Endothelial cell of umbilical vein (primary cell): ENCODE measurements at regions not wholly inside any gene's neighbourhood (a gene's known extent, or its start where the extent isn't known, plus 50 kb on each side); places are given as distances from the start of the nearest gene placed in this dataset.

Experiments
- BruUV-seq: library from RNA; stranded (reverse); fragments of 400-500 nt; replicated peaks from 2 replicates; lab custom pipeline; 2021; lab: Mats Ljungman, UMichigan
- CTCF ChIA-PET: fragments of 300-600, 350-600 bp; sonication (Branson Sonifier 250); formaldehyde crosslinking; loops from one replicate; lab custom pipeline; 2021; ENCODE audit warnings: antibody characterized with exemption, inconsistent platforms; lab: Charles Lee
- POLR2A ChIA-PET: fragments of 300-600, 350-600 bp; sonication (Branson Sonifier 250); formaldehyde crosslinking; loops from one replicate; lab custom pipeline; 2021; ENCODE audit warnings: antibody characterized with exemption, inconsistent platforms; lab: Charles Lee
- DNase-seq: peaks from one replicate; pipeline ENCODE4 v3.0.0-alpha.2; 2011; ENCODE audit warnings: low read depth, low spot score
- FAIRE-seq: peaks from 2 replicates; lab custom pipeline; 2011; peaks lifted over from hg19 to GRCh38; lab: Jason Lieb, UNC
- H2AFZ ChIP-seq: 2 replicates; pipeline ENCODE4 v1.6.0; 2012; ENCODE audit warnings: low read depth, low read length, control low read depth, inconsistent platforms
- H3K27ac ChIP-seq: 2 replicates; pipeline ENCODE4 v1.5.1; 2011; ENCODE audit warnings: low read depth, mild to moderate bottlenecking, control low read depth, low read length, moderate library complexity; ENCODE audit not compliant: insufficient read depth
- H3K27me3 ChIP-seq, 2 experiments: 2 replicates each; pipeline versions ENCODE4 v1.6.0 to v1.6.1; 2011; ENCODE audit warnings: low read length in 2 of 2, mixed read lengths in 1 of 2; ENCODE audit not compliant: control insufficient read depth in 2 of 2, insufficient read depth in 2 of 2
- H3K36me3 ChIP-seq, 2 experiments: 2 replicates in 1 of 2; 3 replicates in 1 of 2; pipeline ENCODE4 v1.5.1; 2011; ENCODE audit warnings: low read length in 2 of 2, mild to moderate bottlenecking in 1 of 2, moderate library complexity in 1 of 2; ENCODE audit not compliant: control insufficient read depth in 2 of 2, insufficient read depth in 2 of 2; ENCODE audit errors: extremely low read depth in 1 of 2
- H3K4me1 ChIP-seq: 3 replicates; pipeline ENCODE4 v1.5.1; 2011; ENCODE audit warnings: mild to moderate bottlenecking, low read length; ENCODE audit not compliant: control insufficient read depth, insufficient read depth; ENCODE audit errors: extremely low read depth
- H3K4me2 ChIP-seq: 2 replicates; pipeline ENCODE4 v1.6.1; 2011; ENCODE audit warnings: low read length, control low read depth, mixed read lengths; ENCODE audit not compliant: insufficient read depth
- H3K4me3 ChIP-seq, 3 experiments: fragments of 200-600 bp in 1 of 3; sonication (generic), shearing (Covaris generic) in 1 of 3; replicated peaks in 1 of 3; 2 replicates each; pipeline ENCODE4 v1.5.1; 2011 to 2016; ENCODE audit warnings: control low read depth in 3 of 3, low read length in 3 of 3, mild to moderate bottlenecking in 2 of 3, inconsistent platforms in 1 of 3, low read depth in 1 of 3, moderate library complexity in 1 of 3; ENCODE audit not compliant: insufficient read depth in 1 of 3
- H3K79me2 ChIP-seq: 2 replicates; pipeline ENCODE4 v1.6.0; 2012; ENCODE audit warnings: low read length, inconsistent platforms; ENCODE audit not compliant: control insufficient read depth, insufficient read depth
- H3K9ac ChIP-seq: replicated peaks from 2 replicates; pipeline ENCODE3; 2011; ENCODE audit warnings: low read length, control low read depth; ENCODE audit not compliant: insufficient read depth; ENCODE audit errors: extremely low read depth
- H3K9me1 ChIP-seq: replicated peaks from 3 replicates; pipeline ENCODE4 v1.6.0; 2011; ENCODE audit warnings: mild to moderate bottlenecking, low read length; ENCODE audit not compliant: control insufficient read depth, insufficient read depth; ENCODE audit errors: extremely low read depth
- H3K9me3 ChIP-seq: replicated peaks from 2 replicates; pipeline ENCODE4 v1.5.1; 2012; ENCODE audit warnings: low read length, inconsistent platforms; ENCODE audit not compliant: control insufficient read depth, insufficient read depth
- H4K20me1 ChIP-seq: replicated peaks from 2 replicates; pipeline ENCODE3; 2011; ENCODE audit warnings: mild to moderate bottlenecking, low read length; ENCODE audit not compliant: control insufficient read depth, insufficient read depth; ENCODE audit errors: extremely low read depth
- EZH2 ChIP-seq: IDR thresholded peaks from 2 replicates; pipeline ENCODE4 v1.6.1; 2012; ENCODE audit warnings: borderline replicate concordance, low read depth, mild to moderate bottlenecking, moderate library complexity, low read length, inconsistent platforms; ENCODE audit not compliant: severe bottlenecking
- FOS ChIP-seq: IDR thresholded peaks from 2 replicates; pipeline ENCODE4 v1.6.1; 2011; ENCODE audit warnings: mild to moderate bottlenecking, low read length, moderate library complexity, borderline replicate concordance; ENCODE audit not compliant: insufficient read depth
- GATA2 ChIP-seq: IDR thresholded peaks from 2 replicates; pipeline ENCODE4 v1.7.0; 2011; ENCODE audit warnings: low read depth, mild to moderate bottlenecking, moderate library complexity, mixed read lengths, low read length; ENCODE audit not compliant: insufficient read length, insufficient read depth
- JUN ChIP-seq: IDR thresholded peaks from 2 replicates; pipeline ENCODE4 v1.6.1; 2011; ENCODE audit warnings: borderline replicate concordance, low read depth; ENCODE audit not compliant: insufficient read length, insufficient read depth
- MYC ChIP-seq: IDR thresholded peaks from one replicate; pipeline ENCODE4 v1.6.1; 2011; ENCODE audit warnings: mild to moderate bottlenecking, low read depth, low read length
- POLR2A ChIP-seq: IDR thresholded peaks from 2 replicates; pipeline ENCODE4 v1.6.1; 2012; ENCODE audit warnings: low read depth, mild to moderate bottlenecking, control low read depth, low read length
- POLR2AphosphoS5 ChIP-seq: IDR thresholded peaks from 2 replicates; pipeline ENCODE4 v1.6.1; 2012; ENCODE audit warnings: low read depth, mild to moderate bottlenecking, control low read depth, low read length, moderate library complexity; ENCODE audit not compliant: insufficient read depth
- dilution Hi-C: fragments of 300-500 bp; cut with MboI; formaldehyde crosslinking; loops from one replicate; pipeline ENCODE4 v1.15.0; 2019; ENCODE audit warnings: low sequenced_read_pairs; ENCODE audit not compliant: extremely low pct_ligation_motif_present
- intact Hi-C: fragments of 100-400 bp; cut with micrococcal nuclease; formaldehyde crosslinking; loops from one replicate; pipeline ENCODE4 v1.10.0; 2022
- TF ChIP-seq, protein P1 (sequence below): IDR thresholded peaks from 2 replicates; pipeline ENCODE4 v1.6.1; 2011; ENCODE audit not compliant: insufficient read depth, insufficient read length
- TF ChIP-seq, protein P2 (sequence below), 2 donors: IDR thresholded peaks; 1 replicate in 1 of 2; 2 replicates in 1 of 2; pipeline ENCODE4 v1.5.1; 2011; ENCODE audit warnings: low read length in 2 of 2, mild to moderate bottlenecking in 2 of 2, moderate library complexity in 2 of 2, control low read depth in 1 of 2, inconsistent platforms in 1 of 2, low read depth in 1 of 2; ENCODE audit not compliant: insufficient read depth in 1 of 2; ENCODE audit errors: extremely low read depth in 1 of 2

DNA sequence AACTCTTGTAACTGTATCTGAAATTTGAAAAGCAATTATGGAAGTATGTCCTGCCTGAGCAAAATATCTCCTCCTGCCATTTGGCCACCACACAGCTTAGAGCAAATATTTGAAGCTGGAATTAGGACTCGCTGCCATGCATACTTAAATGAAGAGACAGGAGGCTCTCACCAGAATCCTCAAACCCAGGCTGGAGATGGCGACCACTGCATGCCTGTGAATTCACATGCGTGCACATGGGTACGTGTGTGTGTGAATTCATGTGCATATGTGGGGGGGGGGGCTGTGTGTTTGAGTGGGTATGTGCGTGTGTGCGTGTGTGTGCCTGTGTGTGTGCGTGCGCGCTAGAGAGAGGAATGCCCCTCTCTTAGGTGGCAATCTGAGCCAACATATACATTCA lies 84.1 kb upstream of the IRX1 start:
- no peaks in the 10 kb centered on the region for H3K27me3 ChIP-seq
- ChIA-PET CTCF (no interaction called here), POLR2A (no interaction called here)
- intact Hi-C loops (no loop called here), dilution Hi-C loops (no loop called here)
- FAIRE-seq (no peak), DNase-seq (no peak)
- H3K9me1 ChIP-seq, result no peaks in the 10 kb centered on the region
- H3K79me2 ChIP-seq, result no peaks in the 10 kb centered on the region
- H3K4me1 ChIP-seq, result no peaks in the 10 kb centered on the region
- H2AFZ ChIP-seq, result no peak overlapping the region
- H3K27ac ChIP-seq, result no peak overlapping the region
- no peaks in the 10 kb centered on the region for H4K20me1 ChIP-seq
- H3K9me3 ChIP-seq, result peaks cover 3% of the 10 kb centered on the region
- no TSS peak for BruUV-seq
- H3K9ac ChIP-seq, result no peak overlapping the region
- no peak for TF ChIP-seq GATA2
- no peak overlapping the region for H3K4me3 ChIP-seq
- H3K36me3 ChIP-seq, result no peaks in the 10 kb centered on the region
- H3K4me2 ChIP-seq, result no peak overlapping the region

DNA sequence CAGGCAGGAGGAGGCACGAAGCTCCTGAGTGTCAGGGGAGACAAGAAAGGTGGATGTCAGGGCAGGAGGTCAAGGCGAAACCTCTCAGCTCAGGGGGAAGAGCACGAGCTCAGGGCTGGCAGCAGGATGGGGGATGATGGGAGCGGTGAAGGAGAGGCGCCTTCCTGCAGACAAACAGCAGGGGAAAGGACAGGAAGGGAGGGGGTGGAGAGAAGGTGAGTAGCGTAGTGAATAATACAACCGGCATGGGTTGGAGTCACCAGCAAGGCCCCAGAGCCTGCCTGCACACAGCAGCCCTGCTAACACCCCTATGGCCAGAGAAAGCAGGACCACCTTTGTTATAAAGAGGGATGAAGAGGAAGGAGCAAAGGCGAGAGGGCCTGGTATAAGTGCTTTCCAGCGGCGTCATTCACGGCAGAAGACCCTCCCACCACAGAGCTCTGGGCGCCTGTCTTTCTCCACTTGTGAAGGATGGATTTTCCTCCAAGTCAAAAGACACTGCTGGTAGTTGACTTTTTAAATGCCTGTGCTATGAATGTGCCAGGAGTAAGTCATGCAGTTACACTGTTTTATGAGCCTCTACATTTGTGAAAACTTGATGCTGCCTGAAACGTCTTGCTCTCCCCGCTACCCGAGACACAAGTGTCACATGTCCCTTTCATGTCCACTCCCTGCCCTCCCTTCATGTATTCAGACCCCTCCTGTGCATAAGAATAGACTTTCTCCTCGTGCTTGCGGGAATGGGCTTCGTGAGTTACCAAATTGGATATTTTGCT lies 84.8 kb upstream of the IRX1 start:
- Histone ChIP-seq H3K4me3 (no peak overlapping the region), H3K27ac (no peak overlapping the region), H4K20me1 (no peaks in the 10 kb centered on the region), H3K4me1 (no peaks in the 10 kb centered on the region), H3K9me1 (no peaks in the 10 kb centered on the region), H3K9me3 (peaks cover 5% of the 10 kb centered on the region), H3K4me2 (no peak overlapping the region), H3K36me3 (no peaks in the 10 kb centered on the region), H3K27me3 (no peaks in the 10 kb centered on the region), H3K79me2 (no peaks in the 10 kb centered on the region), H3K9ac (no peak overlapping the region), H2AFZ (no peak overlapping the region)
- no peak for DNase-seq
- dilution Hi-C loops (no loop called here), intact Hi-C loops (no loop called here)
- BruUV-seq, result no TSS peak
- ChIA-PET CTCF (no interaction called here), POLR2A (no interaction called here)
- FAIRE-seq, result no peak
- TF ChIP-seq FOS (no peak), EZH2 (no peak), GATA2 (no peak), JUN (no peak), POLR2A (no peak), MYC (no peak), POLR2AphosphoS5 (no peak)
- TF ChIP-seq, protein P1, sequence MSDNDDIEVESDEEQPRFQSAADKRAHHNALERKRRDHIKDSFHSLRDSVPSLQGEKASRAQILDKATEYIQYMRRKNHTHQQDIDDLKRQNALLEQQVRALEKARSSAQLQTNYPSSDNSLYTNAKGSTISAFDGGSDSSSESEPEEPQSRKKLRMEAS, result no peak
- TF ChIP-seq, protein P2, sequence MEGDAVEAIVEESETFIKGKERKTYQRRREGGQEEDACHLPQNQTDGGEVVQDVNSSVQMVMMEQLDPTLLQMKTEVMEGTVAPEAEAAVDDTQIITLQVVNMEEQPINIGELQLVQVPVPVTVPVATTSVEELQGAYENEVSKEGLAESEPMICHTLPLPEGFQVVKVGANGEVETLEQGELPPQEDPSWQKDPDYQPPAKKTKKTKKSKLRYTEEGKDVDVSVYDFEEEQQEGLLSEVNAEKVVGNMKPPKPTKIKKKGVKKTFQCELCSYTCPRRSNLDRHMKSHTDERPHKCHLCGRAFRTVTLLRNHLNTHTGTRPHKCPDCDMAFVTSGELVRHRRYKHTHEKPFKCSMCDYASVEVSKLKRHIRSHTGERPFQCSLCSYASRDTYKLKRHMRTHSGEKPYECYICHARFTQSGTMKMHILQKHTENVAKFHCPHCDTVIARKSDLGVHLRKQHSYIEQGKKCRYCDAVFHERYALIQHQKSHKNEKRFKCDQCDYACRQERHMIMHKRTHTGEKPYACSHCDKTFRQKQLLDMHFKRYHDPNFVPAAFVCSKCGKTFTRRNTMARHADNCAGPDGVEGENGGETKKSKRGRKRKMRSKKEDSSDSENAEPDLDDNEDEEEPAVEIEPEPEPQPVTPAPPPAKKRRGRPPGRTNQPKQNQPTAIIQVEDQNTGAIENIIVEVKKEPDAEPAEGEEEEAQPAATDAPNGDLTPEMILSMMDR (IDR thresholded peaks at IDR 0.05; ENCODE audit: extremely low read depth in 1 of 2, insufficient read depth in 1 of 2, low read depth in 1 of 2, low read length in 2 of 2), result no peak
